Upper lobe of left lung (tissue), 4 donors: ENCODE measurements at regions not wholly inside any gene's neighbourhood (a gene's known extent, or its start where the extent isn't known, plus 50 kb on each side); places are given as distances from the start of the nearest gene placed in this dataset.

Experiments used
- POLR2A ChIP-seq, 4 donors: fragments of 450-650 bp; IDR thresholded peaks; one replicate each; pipeline ENCODE4 v1.5.1; 2016 to 2017; ENCODE audit warnings: antibody characterized with exemption in 4 of 4, mild to moderate bottlenecking in 2 of 4
- POLR2AphosphoS5 ChIP-seq, 2 donors: sonication (generic); formaldehyde crosslinking; IDR thresholded peaks; one replicate each; pipeline ENCODE4 v1.5.1; 2017; ENCODE audit warnings: antibody characterized with exemption in 2 of 2

DNA sequence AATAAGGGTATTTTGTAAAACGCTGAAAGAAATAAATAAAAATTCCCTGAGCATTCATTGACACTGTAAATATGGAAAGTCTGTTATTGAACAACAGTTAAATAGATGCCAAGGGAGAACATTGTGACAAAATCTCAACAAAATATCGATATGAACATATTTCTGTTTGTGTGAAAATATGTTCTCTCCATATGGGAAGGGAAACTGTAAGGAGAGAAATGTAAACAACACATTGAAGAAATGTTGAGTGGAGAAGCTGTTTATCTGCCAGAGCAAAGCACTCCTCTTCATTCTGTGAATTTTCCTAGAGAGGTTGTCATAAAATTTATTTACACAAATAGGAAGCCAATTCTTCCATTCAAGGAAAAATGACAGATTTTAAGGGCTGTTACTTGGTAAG, 57.1 kb upstream of the EOMES start:
- TF ChIP-seq POLR2AphosphoS5 (IDR thresholded peaks at IDR 0.05) (no peak), POLR2A (IDR thresholded peaks at IDR 0.05) (no peak)
